H1 (cell line): ENCODE measurements at regions not wholly inside any gene's neighbourhood (a gene's known extent, or its start where the extent isn't known, plus 50 kb on each side); places are given as distances from the start of the nearest gene placed in this dataset.
A peak's percentile ranks its signal among the peaks of the same experiment; 100 is the strongest.

Source experiments
- CTCF ChIA-PET: fragments of 300-600 bp; sonication (Branson Sonifier 250); formaldehyde crosslinking; loops from one replicate; lab custom pipeline; 2021; ENCODE audit not compliant: partially characterized antibody; lab: Charles Lee
- POLR2A ChIA-PET: fragments of 300-600 bp; sonication (Branson Sonifier 250); formaldehyde crosslinking; loops from one replicate; lab custom pipeline; 2021; ENCODE audit warnings: inconsistent platforms; ENCODE audit not compliant: partially characterized antibody; lab: Charles Lee
- DNase-seq, 2 experiments: peaks; one replicate each; pipeline versions ENCODE4 v3.0.0 to v3.0.0-alpha.2; 2010 to 2022; ENCODE audit warnings: low spot score in 2 of 2, low read depth in 1 of 2, mixed read lengths in 1 of 2
- FAIRE-seq: peaks from 2 replicates; lab custom pipeline; 2011; peaks lifted over from hg19 to GRCh38; lab: Jason Lieb, UNC
- H2AFZ ChIP-seq: 2 replicates; pipeline ENCODE4 v1.8.1; 2012; ENCODE audit warnings: low read length, inconsistent platforms
- H2AK5ac ChIP-seq: 2 replicates; pipeline ENCODE4 v1.6.1; 2013; ENCODE audit warnings: low read depth, low read length
- H2BK120ac ChIP-seq: replicated peaks from 2 replicates; pipeline ENCODE3; 2013; ENCODE audit warnings: low read depth, low read length, inconsistent platforms
- H2BK12ac ChIP-seq: 2 replicates; pipeline ENCODE4 v1.6.1; 2013; ENCODE audit warnings: low read depth, low read length
- H2BK15ac ChIP-seq: 2 replicates; pipeline ENCODE4 v1.6.1; 2013; ENCODE audit warnings: low read length
- H2BK20ac ChIP-seq: 2 replicates; pipeline ENCODE4 v1.6.1; 2013; ENCODE audit warnings: low read length
- H2BK5ac ChIP-seq: 2 replicates; pipeline ENCODE4 v1.6.1; 2013; ENCODE audit warnings: low read depth, low read length
- H3K14ac ChIP-seq: 2 replicates; pipeline ENCODE4 v1.6.1; 2013; ENCODE audit warnings: inconsistent platforms; ENCODE audit not compliant: insufficient read length
- H3K18ac ChIP-seq: 2 replicates; pipeline ENCODE4 v1.6.1; 2013; ENCODE audit warnings: low read length; ENCODE audit errors: extremely low read depth
- H3K23ac ChIP-seq: 2 replicates; pipeline ENCODE4 v1.6.1; 2013; ENCODE audit warnings: inconsistent platforms; ENCODE audit not compliant: insufficient read length
- H3K23me2 ChIP-seq: 2 replicates; pipeline ENCODE4 v1.6.1; 2013; ENCODE audit warnings: low read depth, low read length
- H3K27ac ChIP-seq: 2 replicates; pipeline ENCODE4 v1.6.1; 2011; ENCODE audit warnings: low read depth, low read length, inconsistent platforms
- H3K27me3 ChIP-seq, 4 experiments: replicated peaks in 1 of 4; 1 replicate in 1 of 4; 2 replicates in 3 of 4; pipeline versions ENCODE4 v1.6.1 to v1.8.1; 2011 to 2013; ENCODE audit warnings: low read length in 3 of 4, mild to moderate bottlenecking in 3 of 4, inconsistent platforms in 2 of 4, mixed read lengths in 2 of 4, moderate library complexity in 1 of 4; ENCODE audit not compliant: control insufficient read depth in 3 of 4, insufficient read depth in 3 of 4; ENCODE audit errors: extremely low read depth in 1 of 4
- H3K36me3 ChIP-seq, 4 experiments: 2 replicates each; pipeline versions ENCODE4 v1.6.1 to v1.8.1; 2011 to 2013; ENCODE audit warnings: mild to moderate bottlenecking in 4 of 4, low read length in 3 of 4, moderate library complexity in 2 of 4, control low read depth in 1 of 4, inconsistent platforms in 1 of 4; ENCODE audit not compliant: insufficient read depth in 4 of 4, control insufficient read depth in 2 of 4
- H3K4ac ChIP-seq: replicated peaks from 2 replicates; pipeline ENCODE3; 2013; ENCODE audit warnings: low read length, low read depth, mixed read lengths, inconsistent platforms; ENCODE audit not compliant: insufficient read length
- H3K4me1 ChIP-seq, 4 experiments: replicated peaks in 1 of 4; 1 replicate in 1 of 4; 2 replicates in 3 of 4; pipeline versions ENCODE4 v1.6.1 to v1.8.1; 2011 to 2013; ENCODE audit warnings: low read length in 3 of 4, inconsistent platforms in 2 of 4, mixed read lengths in 1 of 4; ENCODE audit not compliant: insufficient read depth in 4 of 4, control insufficient read depth in 3 of 4
- H3K4me2 ChIP-seq, 2 experiments: 2 replicates each; pipeline versions ENCODE4 v1.6.1 to v1.8.1; 2011 to 2013; ENCODE audit warnings: low read depth in 2 of 2, low read length in 2 of 2, control low read depth in 1 of 2, inconsistent platforms in 1 of 2, mild to moderate bottlenecking in 1 of 2; ENCODE audit not compliant: insufficient read depth in 1 of 2
- H3K4me3 ChIP-seq, 4 experiments: fragments of 200-600, 300-600 bp in 1 of 4; sonication (generic), shearing (Covaris generic), sonication (Bioruptor Twin) in 1 of 4; 2 replicates each; pipeline versions ENCODE4 v1.5.1 to v1.8.1; 2011 to 2016; ENCODE audit warnings: low read length in 4 of 4, low read depth in 3 of 4, control low read depth in 2 of 4, inconsistent platforms in 2 of 4, mild to moderate bottlenecking in 2 of 4, mixed read lengths in 1 of 4, moderate library complexity in 1 of 4; ENCODE audit not compliant: insufficient read depth in 2 of 4; ENCODE audit errors: extremely low read depth in 1 of 4
- H3K56ac ChIP-seq: replicated peaks from 2 replicates; pipeline ENCODE3; 2013; ENCODE audit warnings: low read depth, mild to moderate bottlenecking, mixed read lengths, low read length, inconsistent platforms; ENCODE audit not compliant: insufficient read length
- H3K79me1 ChIP-seq: 2 replicates; pipeline ENCODE4 v1.6.1; 2013; ENCODE audit warnings: low read depth, low read length, control low read depth
- H3K79me2 ChIP-seq, 2 experiments: 2 replicates each; pipeline versions ENCODE4 v1.6.1 to v1.8.1; 2012 to 2013; ENCODE audit warnings: low read length in 2 of 2, mild to moderate bottlenecking in 2 of 2, inconsistent platforms in 1 of 2; ENCODE audit not compliant: insufficient read depth in 2 of 2, control insufficient read depth in 1 of 2
- H3K9ac ChIP-seq, 4 experiments: replicated peaks in 1 of 4; 1 replicate in 1 of 4; 2 replicates in 3 of 4; pipeline versions ENCODE4 v1.6.1 to v1.8.1; 2011 to 2013; ENCODE audit warnings: low read depth in 3 of 4, low read length in 3 of 4, control low read depth in 2 of 4, mild to moderate bottlenecking in 2 of 4, moderate library complexity in 2 of 4, inconsistent platforms in 1 of 4; ENCODE audit errors: extremely low read depth in 1 of 4
- H3K9me3 ChIP-seq, 2 experiments: 2 replicates each; pipeline versions ENCODE4 v1.6.1 to v1.8.1; 2012 to 2013; ENCODE audit warnings: mild to moderate bottlenecking in 2 of 2, moderate library complexity in 2 of 2, control low read depth in 1 of 2, inconsistent platforms in 1 of 2, low read depth in 1 of 2, low read length in 1 of 2, mixed read lengths in 1 of 2; ENCODE audit not compliant: insufficient read depth in 2 of 2
- H4K20me1 ChIP-seq, 2 experiments: replicated peaks in 1 of 2; 2 replicates each; pipeline versions ENCODE3 to v1.8.1; 2011 to 2013; ENCODE audit warnings: inconsistent platforms in 2 of 2, low read length in 2 of 2, mild to moderate bottlenecking in 1 of 2; ENCODE audit not compliant: insufficient read depth in 2 of 2, control insufficient read depth in 1 of 2
- H4K5ac ChIP-seq: 2 replicates; pipeline ENCODE4 v1.6.1; 2013; ENCODE audit warnings: low read length, low read depth, mixed read lengths, inconsistent platforms; ENCODE audit not compliant: insufficient read length
- H4K8ac ChIP-seq: 2 replicates; pipeline ENCODE4 v1.8.0; 2013; ENCODE audit warnings: mild to moderate bottlenecking, moderate library complexity, low read length, inconsistent platforms; ENCODE audit not compliant: insufficient read depth; ENCODE audit errors: extremely low read depth
- H4K91ac ChIP-seq: replicated peaks from 2 replicates; pipeline ENCODE3; 2013; ENCODE audit warnings: low read length, mixed read lengths, inconsistent platforms; ENCODE audit not compliant: insufficient read length
- CBX5 ChIP-seq: fragments of 300-800, 300-1000 bp; sonication (generic); IDR thresholded peaks from 2 replicates; pipeline ENCODE4 v1.7.1; 2016; ENCODE audit warnings: antibody characterized with exemption, low read length, low read depth
- CBX8 ChIP-seq: fragments of 300-800, 300-1000 bp; sonication (generic); IDR thresholded peaks from 2 replicates; pipeline ENCODE4 v1.7.1; 2016; ENCODE audit warnings: low read depth, low read length, borderline replicate concordance
- EP300 ChIP-seq, 2 experiments: IDR thresholded peaks; 1 replicate in 1 of 2; 2 replicates in 1 of 2; pipeline ENCODE4 v1.6.1; 2011 to 2012; ENCODE audit warnings: low read depth in 2 of 2, low read length in 2 of 2, mild to moderate bottlenecking in 2 of 2, borderline replicate concordance in 1 of 2, inconsistent platforms in 1 of 2, moderate library complexity in 1 of 2
- JUND ChIP-seq: IDR thresholded peaks from 2 replicates; pipeline ENCODE4 v1.6.1; 2011; ENCODE audit warnings: mild to moderate bottlenecking, improper control_type of control experiment, low read length
- SIX5 ChIP-seq: IDR thresholded peaks from 2 replicates; pipeline ENCODE4 v1.6.1; 2011; ENCODE audit warnings: mild to moderate bottlenecking, low read depth, low read length
- TAF1 ChIP-seq: IDR thresholded peaks from 2 replicates; pipeline ENCODE4 v1.6.1; 2011; ENCODE audit warnings: mild to moderate bottlenecking, low read depth, low read length
- WGBS, 2 experiments: shearing (Covaris generic) in 1 of 2; methylation state at CpG; one replicate each; pipeline versions ENCODE4 v1.1.6 to v1.1.7; 2013 to 2015; ENCODE audit warnings: low lambda C conversion rate in 2 of 2, mixed read lengths in 2 of 2, inconsistent platforms in 1 of 2, low coverage in 1 of 2, missing lambda C conversion rate in 1 of 2; ENCODE audit not compliant: insufficient replicate concordance in 2 of 2, insufficient coverage in 1 of 2, insufficient read length in 1 of 2; ENCODE audit errors: extremely low coverage in 1 of 2, missing lambda C conversion rate in 1 of 2; 5-methylcytosine and 5-hydroxymethylcytosine counted together

DNA sequence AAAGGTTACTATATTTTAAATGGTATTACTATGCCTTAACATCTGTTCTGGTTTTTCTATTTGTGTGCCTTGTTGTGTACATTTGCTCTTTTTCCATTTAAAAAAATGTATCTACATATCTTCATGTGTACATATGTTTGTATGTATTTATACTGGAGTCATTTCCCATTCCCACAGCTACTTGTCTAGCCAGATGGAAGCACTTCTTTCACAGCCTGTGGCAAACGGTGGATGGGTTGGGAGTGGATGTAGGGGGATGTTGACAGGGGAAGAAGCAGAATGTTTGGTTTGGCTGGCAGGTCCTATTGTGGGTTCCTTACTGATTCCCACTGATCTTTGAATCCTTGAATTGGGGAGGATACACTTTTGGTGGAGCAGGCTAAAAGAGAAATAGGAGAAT, 93.6 kb upstream of the CNTNAP4 start:
- Histone ChIP-seq H3K4me3 (no peak overlapping the region), H3K79me1 (no peaks in the 10 kb centered on the region), H2AFZ (no peak overlapping the region), H3K27me3 (no peaks in the 10 kb centered on the region), H3K56ac (peak overlapping the region; percentile 64), H3K4me2 (no peak overlapping the region), H4K8ac (no peak overlapping the region), H2BK15ac (no peak overlapping the region), H3K4ac (no peak overlapping the region), H2BK12ac (no peak overlapping the region), H3K36me3 (no peaks in the 10 kb centered on the region), H2BK120ac (no peak overlapping the region)
- POLR2A ChIA-PET, result no interaction called here
- CTCF ChIA-PET, result no interaction called here
- TF ChIP-seq EP300 (IDR thresholded peaks at IDR 0.05; ENCODE audit: borderline replicate concordance in 1 of 2, low read depth in 2 of 2, low read length in 2 of 2), result no peak
- no peak for TF ChIP-seq JUND
- no peak for TF ChIP-seq CBX8
- TF ChIP-seq TAF1, result no peak
- no peak for TF ChIP-seq CBX5
- TF ChIP-seq SIX5, result no peak
- TF ChIP-seq, all 59 proteins: peak for 0
- no peak overlapping the region for H2BK20ac ChIP-seq
- H3K23ac ChIP-seq, result no peak overlapping the region
- no peak overlapping the region for H3K27ac ChIP-seq
- no peaks in the 10 kb centered on the region for H3K9me3 ChIP-seq
- no peaks in the 10 kb centered on the region for H3K79me2 ChIP-seq
- no peak overlapping the region for H3K14ac ChIP-seq
- FAIRE-seq, result no peak
- H3K18ac ChIP-seq, result no peak overlapping the region
- H3K4me1 ChIP-seq, result no peaks in the 10 kb centered on the region
- H4K91ac ChIP-seq, result no peak overlapping the region
- H2AK5ac ChIP-seq, result no peak overlapping the region
- no peak overlapping the region for H3K9ac ChIP-seq
- no peak overlapping the region for H2BK5ac ChIP-seq
- 90% methylated on average over 1 of the region's 1 CpG; no CpG with 5 or more reads in 1 of the 2 experiments for WGBS, 2 experiments
- no peaks in the 10 kb centered on the region for H4K20me1 ChIP-seq
- DNase-seq, result no peak
- no peak overlapping the region for H4K5ac ChIP-seq
- H3K23me2 ChIP-seq, result no peaks in the 10 kb centered on the region
